ENCODE measurements at regions not wholly inside any gene's neighbourhood (a gene's known extent, or its start where the extent isn't known, plus 50 kb on each side); places are given as distances from the start of the nearest gene placed in this dataset.

- no peak for TF ChIP-seq EP300 (IDR thresholded peaks at IDR 0.05)
- TF ChIP-seq CTCF (IDR thresholded peaks at IDR 0.05) = no peak
- no peak for TF ChIP-seq POLR2A (IDR thresholded peaks at IDR 0.05)
- no peak for TF ChIP-seq POLR2AphosphoS5 (IDR thresholded peaks at IDR 0.05)
Observed at GRCh38 chr1:63023637-63024036, 239.7 kb downstream of the ATG4C start.
